HG02981 (cell line): ENCODE measurements at regions not wholly inside any gene's neighbourhood (a gene's known extent, or its start where the extent isn't known, plus 50 kb on each side); places are given as distances from the start of the nearest gene placed in this dataset.

Experiments
- ATAC-seq: cut with Tn5 transposase; IDR thresholded peaks from one replicate; pipeline ENCODE4 v1.9.1; 2021; ENCODE audit warnings: mild to moderate bottlenecking, moderate library complexity; ENCODE audit not compliant: unreplicated experiment

- ATAC-seq: no peak
Measured at GRCh38 chr1:209376774-209377173, 206.7 kb upstream of the CAMK1G start.

GRCh38 chr1:209377995-209378394 is 205.5 kb upstream of the CAMK1G start:
- ATAC-seq: no peak

DNA sequence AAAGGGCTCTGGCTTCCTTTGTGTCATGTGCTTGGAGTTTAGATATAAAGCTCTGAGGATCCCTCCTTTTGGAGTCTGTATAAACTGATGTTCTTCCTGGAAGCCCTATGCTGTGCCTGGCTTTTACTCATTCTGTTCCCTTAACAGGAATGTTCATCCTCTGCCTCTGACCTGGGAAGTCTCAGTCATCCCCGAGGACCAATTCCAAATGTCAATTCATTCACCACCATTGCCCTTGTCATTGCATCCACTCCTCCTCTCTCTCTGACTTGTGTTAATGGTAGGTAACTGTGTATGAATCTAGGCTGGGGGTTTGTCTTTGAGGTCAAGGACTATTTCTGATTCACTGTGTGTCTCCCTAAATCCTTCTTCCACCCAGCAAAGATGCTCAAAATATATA is 204.2 kb upstream of the CAMK1G start:
- no peak for ATAC-seq

DNA sequence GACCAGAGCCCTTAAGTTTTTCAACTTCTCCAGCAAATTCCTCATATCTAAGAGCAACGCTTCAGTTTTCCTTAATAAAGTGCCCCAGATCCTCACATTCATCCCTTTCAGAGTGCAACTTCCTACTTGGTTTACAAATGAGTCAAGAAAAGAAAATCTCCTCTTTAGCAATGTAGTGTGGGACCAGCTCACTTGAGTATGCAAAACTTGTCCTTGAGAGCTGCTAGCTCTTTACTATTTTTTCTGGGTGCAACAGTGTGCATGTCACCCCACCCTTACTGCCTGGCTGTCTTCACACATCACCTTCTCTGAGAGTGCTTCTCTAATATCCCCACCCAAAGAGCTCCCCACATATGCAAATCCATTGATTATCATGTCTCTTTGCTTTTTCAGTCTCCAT is 203.1 kb upstream of the CAMK1G start:
- ATAC-seq: no peak

DNA sequence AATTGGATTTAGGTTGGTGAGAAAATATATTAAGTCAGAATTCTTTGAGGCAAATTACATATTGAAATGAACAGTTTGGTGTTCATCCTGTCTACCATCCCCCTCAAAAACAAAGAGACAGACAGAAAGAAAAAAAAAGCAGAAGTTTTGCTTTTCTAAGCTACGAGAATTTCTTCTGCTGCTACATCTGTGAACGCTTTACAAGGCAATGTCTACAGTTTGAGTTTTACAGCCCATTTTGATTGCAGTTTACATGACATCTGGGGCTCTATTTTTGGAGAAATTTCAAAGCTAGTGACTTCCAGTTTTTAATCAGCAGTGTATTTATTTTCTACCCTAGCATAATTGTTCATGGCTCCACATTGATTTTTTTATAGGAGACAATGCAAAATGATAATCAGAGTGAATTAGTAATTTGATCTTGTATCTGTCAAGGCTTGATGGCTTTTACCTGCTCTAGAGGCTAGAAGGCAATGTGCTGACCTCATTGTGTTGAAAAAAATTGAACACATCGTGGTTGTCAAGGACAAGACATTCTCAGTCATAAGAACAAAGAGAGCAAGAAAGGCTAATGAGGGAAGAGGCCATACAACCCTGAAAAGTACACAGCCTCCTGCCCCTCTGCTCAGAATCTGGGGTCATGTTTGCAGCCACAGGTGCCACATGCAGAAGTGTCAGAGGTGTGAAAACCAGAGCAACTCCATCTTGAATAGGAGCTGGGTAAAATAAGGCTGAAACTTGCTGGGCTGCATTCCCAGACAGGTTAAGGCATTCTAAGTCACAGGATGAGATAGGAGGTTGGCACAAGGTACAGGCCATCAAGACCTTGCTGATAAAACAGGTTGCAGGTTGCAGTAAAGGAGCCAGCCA is 201.0 kb upstream of the CAMK1G start:
- ATAC-seq: no peak

- no peak for ATAC-seq
Measured at GRCh38 chr1:209383422-209383821, 200.1 kb upstream of the CAMK1G start.

DNA sequence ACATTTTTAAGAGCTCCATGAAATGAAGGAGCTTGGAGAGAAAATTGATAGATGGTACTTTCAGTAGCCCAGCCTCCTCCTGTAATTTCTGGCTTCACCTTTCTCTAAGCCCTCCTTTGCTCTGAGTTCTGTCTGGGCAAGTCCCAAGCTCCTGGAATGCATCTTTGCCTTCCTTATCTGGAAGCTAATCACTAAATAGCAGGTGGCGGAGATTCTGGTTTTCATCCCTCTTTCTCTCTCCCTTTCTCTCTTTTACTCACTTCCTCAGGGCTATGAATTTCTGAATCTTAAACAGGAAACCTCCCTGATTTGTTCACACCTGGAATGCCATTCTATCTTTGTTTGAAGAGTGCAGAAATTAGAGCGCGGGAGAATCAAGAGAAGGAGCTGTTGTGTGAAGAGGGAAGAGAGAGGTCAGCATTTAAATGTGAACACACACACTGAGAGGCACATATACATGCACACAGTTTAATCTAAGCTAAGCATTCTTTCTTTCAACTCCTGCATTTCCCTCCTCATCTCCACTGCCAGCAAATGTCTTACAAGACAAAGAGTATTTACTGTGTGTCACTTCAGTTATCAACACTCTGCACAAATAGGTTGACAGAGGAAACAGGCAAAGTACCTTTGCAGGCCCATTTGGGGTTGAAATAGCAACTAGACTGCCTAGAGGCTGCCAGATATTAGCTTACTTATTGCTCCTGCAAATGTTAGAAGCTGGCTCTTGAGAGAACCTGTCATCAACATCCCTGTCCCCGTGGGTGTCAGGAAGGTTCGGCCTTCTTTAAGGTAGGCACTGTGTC is 199.4 kb upstream of the CAMK1G start:
- ATAC-seq: no peak

DNA sequence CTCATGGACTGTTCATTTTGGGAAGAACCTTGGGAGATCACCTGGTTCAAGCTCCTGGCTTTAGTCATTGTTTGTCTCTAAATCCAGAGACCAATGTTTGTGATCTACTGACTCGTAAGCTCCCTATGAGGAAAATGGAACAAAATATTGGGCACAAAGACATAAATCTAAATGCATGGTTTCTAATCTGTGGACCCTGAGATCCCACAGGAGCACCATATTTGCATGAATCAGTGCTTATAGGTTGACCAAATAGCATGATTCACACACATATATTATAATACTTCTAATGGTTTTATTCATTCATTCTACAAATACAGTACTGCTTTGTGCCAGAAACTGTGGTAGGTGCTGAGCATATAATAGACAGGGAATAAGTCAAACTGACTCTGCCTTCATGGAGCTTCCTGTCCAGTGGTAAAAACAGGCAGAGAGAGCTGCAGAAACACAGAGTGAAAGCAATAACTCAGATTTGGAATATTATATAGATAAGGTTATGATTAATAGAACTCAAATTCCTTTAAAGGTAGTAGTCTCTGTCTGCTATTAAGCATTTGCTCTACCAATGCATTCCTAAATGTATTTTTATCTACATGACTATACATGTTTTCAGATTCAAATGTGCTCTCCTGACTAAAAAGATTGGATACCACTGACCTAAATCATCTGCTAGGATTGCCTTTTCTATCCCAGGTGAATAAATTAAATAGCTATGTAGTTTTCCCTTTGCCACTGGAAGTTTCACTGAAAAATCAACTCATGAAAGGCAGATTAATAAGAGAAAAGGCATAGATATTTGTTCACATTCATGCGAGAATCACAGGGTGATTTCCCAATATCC is 198.6 kb upstream of the CAMK1G start:
- no peak for ATAC-seq

DNA sequence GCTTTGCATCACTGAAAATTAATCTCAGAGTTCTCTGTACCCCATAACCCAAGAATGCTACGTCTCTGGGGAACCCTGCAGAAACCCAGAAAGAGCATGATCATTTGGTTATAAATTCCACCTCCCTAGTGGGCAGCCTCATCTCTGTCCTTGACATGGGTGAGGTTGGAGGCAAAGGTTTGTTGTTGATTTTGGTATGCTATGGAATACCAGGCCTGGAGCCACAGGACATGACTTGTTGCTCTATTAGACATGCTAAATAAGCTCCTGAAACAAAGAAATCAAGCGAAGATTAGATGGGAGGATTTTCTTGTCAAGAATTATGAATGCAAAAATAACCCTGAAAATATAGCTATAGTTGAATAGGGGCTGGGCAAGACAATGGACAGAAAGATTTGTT is 197.4 kb upstream of the CAMK1G start:
- no peak for ATAC-seq

- no peak for ATAC-seq
Measured at GRCh38 chr1:209387271-209387968, 196.1 kb upstream of the CAMK1G start.

- ATAC-seq: no peak
Measured at GRCh38 chr1:209387969-209388329, 195.6 kb upstream of the CAMK1G start.

DNA sequence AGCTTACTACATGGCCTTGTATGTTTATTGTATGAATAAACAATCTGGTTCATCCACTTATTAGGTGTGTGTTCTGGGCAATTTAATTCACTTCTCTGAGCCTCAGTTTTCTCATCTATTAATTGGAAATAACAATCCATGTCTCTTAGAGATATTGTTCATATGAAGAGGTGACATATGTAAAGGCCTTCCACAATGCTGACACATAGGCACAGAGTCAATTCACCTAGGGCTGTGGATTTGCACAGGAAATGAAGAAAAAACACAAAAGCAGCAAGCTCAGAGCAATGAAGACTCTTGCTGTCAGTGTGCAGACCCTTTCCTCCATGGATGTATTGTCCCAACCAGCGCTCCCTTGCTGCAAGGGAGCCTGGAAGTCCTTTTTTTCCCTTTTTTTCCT is 195.2 kb upstream of the CAMK1G start:
- no peak for ATAC-seq

DNA sequence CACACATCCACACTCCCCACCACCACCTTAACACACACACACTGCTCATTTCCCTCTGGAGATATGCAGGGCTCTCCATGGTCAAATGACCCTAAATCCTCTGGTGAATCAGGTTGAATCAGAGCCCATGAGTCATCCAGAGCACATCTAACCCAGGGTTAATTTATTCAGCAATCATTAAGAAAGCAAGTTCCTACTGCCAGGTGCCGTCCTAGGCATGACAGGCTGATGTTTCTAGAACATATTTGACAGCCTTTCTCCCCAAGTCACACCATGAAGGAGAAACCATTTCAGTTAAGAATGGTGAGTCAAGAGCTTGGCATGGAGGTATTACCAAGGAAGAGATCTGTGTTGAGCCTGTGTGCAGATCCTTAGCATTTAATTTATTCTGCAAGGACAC is 194.3 kb upstream of the CAMK1G start:
- no peak for ATAC-seq

- ATAC-seq: no peak
Measured at GRCh38 chr1:209389975-209390374, 193.5 kb upstream of the CAMK1G start.

- no peak for ATAC-seq
Measured at GRCh38 chr1:209390764-209391163, 192.8 kb upstream of the CAMK1G start.

GRCh38 chr1:209391792-209392191 is 191.7 kb upstream of the CAMK1G start:
- no peak for ATAC-seq

DNA sequence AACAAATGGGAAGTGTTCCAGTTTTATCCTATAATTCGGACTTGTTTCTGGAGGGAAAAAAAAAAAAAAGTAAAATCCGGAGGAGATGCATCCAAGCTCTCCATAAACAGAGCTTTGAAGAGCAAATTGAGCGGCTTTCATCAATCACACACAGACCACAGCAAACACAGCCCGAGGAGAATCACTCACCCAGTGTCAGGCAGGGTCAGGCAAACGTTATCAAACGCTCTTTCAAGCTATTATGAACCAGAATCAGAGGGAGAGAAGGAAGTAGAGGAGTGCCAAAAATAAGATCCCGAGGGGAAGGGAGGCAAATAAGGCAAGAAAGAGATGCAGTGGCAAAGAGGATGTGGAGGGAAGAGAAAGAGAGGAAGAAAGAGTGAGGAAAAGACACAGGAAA is 188.3 kb upstream of the CAMK1G start:
- ATAC-seq: no peak

DNA sequence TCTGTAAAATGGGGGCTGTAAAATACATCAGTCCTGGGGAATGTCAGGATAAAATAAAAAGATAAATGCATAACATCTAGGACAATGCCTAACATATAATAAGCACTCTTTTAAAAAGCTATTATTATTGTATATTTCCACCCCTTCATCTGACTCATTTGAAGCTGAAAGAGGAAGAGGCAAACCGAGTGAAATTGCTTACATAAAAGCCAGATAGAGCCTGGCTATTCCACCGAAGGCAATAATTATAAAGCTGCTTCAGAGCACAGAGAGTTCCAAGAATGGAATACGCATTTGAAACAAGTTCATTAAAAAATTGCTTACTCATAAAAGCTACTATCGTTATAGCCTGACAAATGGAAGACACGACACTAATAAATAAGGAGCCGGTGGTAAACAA is 186.1 kb upstream of the CAMK1G start:
- ATAC-seq: no peak

DNA sequence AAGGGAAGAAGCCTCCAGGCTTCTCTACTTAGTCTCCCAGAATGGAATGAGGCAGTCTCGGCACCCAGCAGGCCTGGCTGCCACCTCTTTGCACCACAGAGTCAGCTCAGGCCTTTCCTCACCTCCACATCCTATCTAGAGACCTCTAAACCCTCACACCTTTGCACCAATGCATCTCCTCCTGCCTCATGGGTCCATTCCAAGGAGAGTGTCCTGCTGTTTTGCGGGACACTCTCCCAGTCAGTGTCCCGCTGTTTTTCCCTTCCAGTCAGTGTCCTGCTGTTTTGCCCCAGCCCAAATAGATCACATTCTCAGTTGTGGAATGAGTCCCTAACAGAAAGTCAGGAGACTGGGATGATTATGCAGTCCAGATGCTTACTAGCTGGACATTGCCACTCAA is 185.6 kb upstream of the CAMK1G start:
- no peak for ATAC-seq

- no peak for ATAC-seq
Measured at GRCh38 chr1:209398313-209398991, 185.1 kb upstream of the CAMK1G start.
